ENCODE measurements at regions not wholly inside any gene's neighbourhood (a gene's known extent, or its start where the extent isn't known, plus 50 kb on each side); places are given as distances from the start of the nearest gene placed in this dataset.

DNA sequence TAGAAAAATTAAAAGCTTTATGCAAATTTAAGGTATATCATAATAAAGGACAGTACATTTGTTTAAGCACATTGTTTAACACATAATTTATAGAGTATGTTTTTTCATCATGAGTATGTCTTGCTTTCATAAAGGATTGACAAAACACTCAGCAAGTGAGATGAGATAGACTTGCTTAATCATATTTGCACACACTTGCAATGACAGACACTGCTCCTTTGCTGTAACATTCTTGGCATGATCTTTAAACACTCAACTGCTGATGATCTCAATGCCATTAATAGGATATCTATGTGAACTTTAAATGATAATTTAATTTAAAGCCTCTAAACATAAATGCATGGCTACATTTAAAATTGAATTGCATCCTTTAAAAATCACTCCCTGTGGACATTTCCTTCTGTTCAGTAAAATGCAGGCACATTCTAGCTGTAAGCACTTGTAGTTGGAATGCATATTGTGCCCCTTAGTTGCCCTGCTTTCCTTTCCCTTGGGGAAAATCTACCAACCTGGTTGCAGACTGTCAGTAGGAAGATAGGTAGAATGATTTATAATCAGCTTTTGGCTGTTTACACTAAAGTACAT, 979.0 kb downstream of the TMTC2 start:
- TF ChIP-seq TAF1 (IDR thresholded peaks at IDR 0.05; ENCODE audit: borderline replicate concordance, insufficient read depth, low read length) (no peak), POLR2AphosphoS5 (IDR thresholded peaks at IDR 0.05; ENCODE audit: low read depth, low read length) (no peak), FOXP2 (optimal IDR thresholded peaks at IDR 0.05; ENCODE audit: borderline replicate concordance, extremely low read depth, extremely low read length, insufficient read depth) (no peak), SIN3A (IDR thresholded peaks at IDR 0.05; ENCODE audit: borderline replicate concordance, insufficient read depth, low read length) (no peak)
- TF ChIP-seq, protein P1, sequence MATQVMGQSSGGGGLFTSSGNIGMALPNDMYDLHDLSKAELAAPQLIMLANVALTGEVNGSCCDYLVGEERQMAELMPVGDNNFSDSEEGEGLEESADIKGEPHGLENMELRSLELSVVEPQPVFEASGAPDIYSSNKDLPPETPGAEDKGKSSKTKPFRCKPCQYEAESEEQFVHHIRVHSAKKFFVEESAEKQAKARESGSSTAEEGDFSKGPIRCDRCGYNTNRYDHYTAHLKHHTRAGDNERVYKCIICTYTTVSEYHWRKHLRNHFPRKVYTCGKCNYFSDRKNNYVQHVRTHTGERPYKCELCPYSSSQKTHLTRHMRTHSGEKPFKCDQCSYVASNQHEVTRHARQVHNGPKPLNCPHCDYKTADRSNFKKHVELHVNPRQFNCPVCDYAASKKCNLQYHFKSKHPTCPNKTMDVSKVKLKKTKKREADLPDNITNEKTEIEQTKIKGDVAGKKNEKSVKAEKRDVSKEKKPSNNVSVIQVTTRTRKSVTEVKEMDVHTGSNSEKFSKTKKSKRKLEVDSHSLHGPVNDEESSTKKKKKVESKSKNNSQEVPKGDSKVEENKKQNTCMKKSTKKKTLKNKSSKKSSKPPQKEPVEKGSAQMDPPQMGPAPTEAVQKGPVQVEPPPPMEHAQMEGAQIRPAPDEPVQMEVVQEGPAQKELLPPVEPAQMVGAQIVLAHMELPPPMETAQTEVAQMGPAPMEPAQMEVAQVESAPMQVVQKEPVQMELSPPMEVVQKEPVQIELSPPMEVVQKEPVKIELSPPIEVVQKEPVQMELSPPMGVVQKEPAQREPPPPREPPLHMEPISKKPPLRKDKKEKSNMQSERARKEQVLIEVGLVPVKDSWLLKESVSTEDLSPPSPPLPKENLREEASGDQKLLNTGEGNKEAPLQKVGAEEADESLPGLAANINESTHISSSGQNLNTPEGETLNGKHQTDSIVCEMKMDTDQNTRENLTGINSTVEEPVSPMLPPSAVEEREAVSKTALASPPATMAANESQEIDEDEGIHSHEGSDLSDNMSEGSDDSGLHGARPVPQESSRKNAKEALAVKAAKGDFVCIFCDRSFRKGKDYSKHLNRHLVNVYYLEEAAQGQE (IDR thresholded peaks at IDR 0.05; ENCODE audit: insufficient read depth in 1 of 2, low read depth in 2 of 2, low read length in 2 of 2): no peak

DNA sequence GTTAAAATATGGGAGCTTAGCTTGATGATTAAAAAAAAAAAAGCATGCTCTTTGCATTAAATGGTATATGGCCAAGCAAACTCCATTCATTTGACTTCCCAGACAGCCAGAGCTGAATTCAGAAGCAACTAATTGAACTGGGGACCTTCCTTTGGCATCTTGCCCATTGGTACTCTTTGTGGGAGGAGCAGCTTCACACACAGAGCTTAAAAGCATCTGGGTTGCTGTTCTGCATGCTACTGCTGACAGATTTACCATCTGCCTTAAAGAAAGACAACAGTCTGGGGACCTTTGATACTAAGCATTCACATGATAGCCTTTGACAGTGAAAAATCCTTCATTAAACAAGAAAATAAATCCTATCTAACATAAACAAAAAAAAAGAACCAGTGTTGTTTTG, 977.9 kb downstream of the TMTC2 start:
- TF ChIP-seq, protein P1 (IDR thresholded peaks at IDR 0.05; ENCODE audit: insufficient read depth in 1 of 2, low read depth in 2 of 2, low read length in 2 of 2): no peak
- TF ChIP-seq POLR2AphosphoS5 (IDR thresholded peaks at IDR 0.05; ENCODE audit: low read depth, low read length): no peak
- no peak for TF ChIP-seq TAF1 (IDR thresholded peaks at IDR 0.05; ENCODE audit: borderline replicate concordance, insufficient read depth, low read length)
- TF ChIP-seq SIN3A (IDR thresholded peaks at IDR 0.05; ENCODE audit: borderline replicate concordance, insufficient read depth, low read length): no peak
- no peak for TF ChIP-seq FOXP2 (optimal IDR thresholded peaks at IDR 0.05; ENCODE audit: borderline replicate concordance, extremely low read depth, extremely low read length, insufficient read depth)

DNA sequence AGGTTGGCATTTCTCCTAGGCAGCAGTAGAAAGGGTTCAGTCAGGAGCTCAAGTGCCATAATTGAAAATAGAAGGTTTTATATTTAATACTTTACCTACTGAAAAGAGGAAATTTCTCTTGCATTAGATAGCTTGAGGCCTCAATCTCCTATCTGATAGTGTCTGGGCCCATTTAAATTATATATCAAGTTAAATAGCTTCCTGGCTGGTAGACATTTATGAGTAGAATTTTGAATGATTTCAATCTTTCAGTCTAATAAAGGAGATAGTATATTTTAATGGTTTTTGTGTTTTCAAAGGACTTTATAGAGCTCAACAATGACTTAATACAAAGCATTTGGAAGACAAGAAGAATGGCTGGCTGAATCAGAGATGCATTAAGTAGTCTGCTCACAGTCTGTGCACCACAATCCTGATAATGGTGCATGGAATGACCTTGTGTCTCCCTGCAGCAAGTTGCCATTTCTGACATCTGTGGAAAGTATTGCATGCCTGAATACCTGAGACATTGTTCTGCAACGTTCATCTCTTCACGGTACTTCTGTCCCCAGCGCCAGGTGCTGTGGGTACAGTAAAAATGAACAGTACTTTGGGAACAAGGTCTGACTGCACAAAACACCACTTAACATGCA, 974.1 kb downstream of the TMTC2 start:
- TF ChIP-seq SIN3A (IDR thresholded peaks at IDR 0.05; ENCODE audit: borderline replicate concordance, insufficient read depth, low read length) (no peak), FOXP2 (optimal IDR thresholded peaks at IDR 0.05; ENCODE audit: borderline replicate concordance, extremely low read depth, extremely low read length, insufficient read depth) (no peak), TAF1 (IDR thresholded peaks at IDR 0.05; ENCODE audit: borderline replicate concordance, insufficient read depth, low read length) (no peak), POLR2AphosphoS5 (IDR thresholded peaks at IDR 0.05; ENCODE audit: low read depth, low read length) (no peak)
- TF ChIP-seq, protein P1 (IDR thresholded peaks at IDR 0.05; ENCODE audit: insufficient read depth in 1 of 2, low read depth in 2 of 2, low read length in 2 of 2): no peak

DNA sequence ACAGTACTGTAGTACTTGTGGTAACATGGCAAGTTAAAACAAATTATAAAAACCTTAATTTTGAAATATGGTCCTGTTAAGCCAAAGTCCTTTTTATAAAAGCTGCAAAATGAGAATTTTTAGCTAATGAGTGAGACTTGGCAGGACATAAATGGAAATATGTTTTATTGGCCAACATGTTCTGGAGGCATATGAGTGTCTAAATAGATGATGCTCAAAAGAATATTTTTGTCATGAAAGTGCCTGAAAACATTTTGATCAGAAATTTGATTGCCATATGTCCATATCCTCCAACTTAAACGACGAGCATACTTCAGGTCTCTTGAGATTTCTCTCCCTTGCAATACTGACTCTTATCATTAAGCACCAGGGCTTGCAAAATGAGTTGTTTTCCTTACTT, 972.6 kb downstream of the TMTC2 start:
- TF ChIP-seq FOXP2 (optimal IDR thresholded peaks at IDR 0.05; ENCODE audit: borderline replicate concordance, extremely low read depth, extremely low read length, insufficient read depth): no peak
- TF ChIP-seq, protein P1 (IDR thresholded peaks at IDR 0.05; ENCODE audit: insufficient read depth in 1 of 2, low read depth in 2 of 2, low read length in 2 of 2): no peak
- no peak for TF ChIP-seq POLR2AphosphoS5 (IDR thresholded peaks at IDR 0.05; ENCODE audit: low read depth, low read length)
- TF ChIP-seq TAF1 (IDR thresholded peaks at IDR 0.05; ENCODE audit: borderline replicate concordance, insufficient read depth, low read length): no peak
- TF ChIP-seq SIN3A (IDR thresholded peaks at IDR 0.05; ENCODE audit: borderline replicate concordance, insufficient read depth, low read length): no peak

All from PFSK-1 (cell line).